NAMALWA (cell line): ENCODE measurements at regions not wholly inside any gene's neighbourhood (a gene's known extent, or its start where the extent isn't known, plus 50 kb on each side); places are given as distances from the start of the nearest gene placed in this dataset.

Source experiments
- DNase-seq: peaks from one replicate; pipeline ENCODE4 v3.0.0-alpha.2; 2015; ENCODE audit warnings: low spot score

DNA sequence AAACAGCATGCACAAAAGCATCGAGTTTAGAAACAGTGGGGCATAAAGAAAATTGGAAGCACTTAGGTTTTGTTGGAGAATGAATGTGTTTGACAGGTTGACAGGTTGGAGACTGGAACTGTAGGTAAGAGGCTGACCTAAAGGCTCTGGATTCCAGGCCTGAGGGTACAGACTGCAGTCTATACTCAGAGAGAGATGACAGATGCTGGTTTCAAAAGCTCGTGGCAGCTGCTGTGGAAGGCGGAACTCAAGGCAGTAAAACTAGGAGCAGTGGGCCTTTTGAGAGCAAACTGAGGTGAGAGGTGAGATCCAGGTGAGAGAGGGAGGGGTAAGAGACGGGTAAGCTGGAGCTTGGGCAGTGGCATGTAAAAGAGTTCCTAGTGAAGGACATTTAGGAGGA is 415.2 kb downstream of the TRIML1 start:
- no peak for DNase-seq

DNA sequence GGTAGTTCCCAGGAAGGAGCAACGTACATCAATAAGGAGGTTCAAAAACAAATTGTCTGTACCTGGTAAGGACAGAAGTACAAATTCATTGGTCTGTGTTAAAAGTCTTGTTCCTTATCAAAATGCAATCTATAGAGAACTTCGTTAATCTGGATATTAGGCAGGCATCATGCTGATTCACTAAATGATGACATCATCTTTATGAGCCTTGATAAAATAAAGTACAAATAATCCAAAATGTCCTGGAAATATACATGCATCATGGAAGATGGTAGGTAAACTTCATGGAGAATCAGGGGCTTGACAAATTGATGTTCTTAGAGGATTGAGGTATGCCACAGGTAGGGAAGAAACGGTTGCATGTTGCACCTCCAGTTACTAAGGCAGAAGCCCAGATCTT is 433.9 kb downstream of the TRIML1 start:
- DNase-seq, result no peak

DNA sequence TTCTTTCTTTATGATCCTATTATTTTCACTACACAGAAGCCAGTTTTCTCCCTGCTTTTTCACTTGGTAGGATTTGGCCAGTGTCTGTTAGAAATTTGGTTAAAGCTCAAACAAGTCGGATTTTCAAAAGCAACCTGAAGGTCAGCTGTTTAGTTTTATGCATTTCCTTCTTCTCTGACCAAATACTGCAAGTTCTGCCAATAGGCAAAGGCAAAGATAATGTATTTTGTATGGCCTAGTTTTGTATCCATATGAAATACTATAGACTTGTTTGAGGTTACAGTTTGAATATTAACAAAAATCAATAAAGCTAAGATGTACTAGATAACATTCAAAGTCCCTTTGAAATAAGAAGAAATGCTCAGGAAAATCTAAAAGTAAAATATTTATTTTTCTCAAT is 439.4 kb downstream of the TRIML1 start:
- no peak for DNase-seq

DNA sequence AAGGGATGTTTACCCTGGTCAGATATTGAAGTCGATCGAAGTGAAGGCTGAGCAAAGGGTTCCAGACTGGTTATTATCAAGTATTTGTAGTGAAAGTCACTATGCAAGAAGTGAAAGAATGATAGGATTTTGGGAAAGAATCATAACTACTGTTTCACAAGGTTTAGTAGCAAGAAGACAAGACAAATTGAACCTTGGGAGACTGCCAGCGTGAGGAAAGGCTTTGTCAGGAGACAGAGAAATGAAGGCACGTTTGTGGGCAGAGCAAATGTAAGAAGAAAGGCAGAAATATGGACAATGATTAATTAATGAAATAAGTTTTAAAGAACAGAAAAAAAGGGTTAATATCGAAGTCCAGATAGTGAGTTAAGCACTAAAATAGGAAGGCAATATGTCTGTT is 456.8 kb downstream of the TRIML1 start:
- DNase-seq, result no peak

DNA sequence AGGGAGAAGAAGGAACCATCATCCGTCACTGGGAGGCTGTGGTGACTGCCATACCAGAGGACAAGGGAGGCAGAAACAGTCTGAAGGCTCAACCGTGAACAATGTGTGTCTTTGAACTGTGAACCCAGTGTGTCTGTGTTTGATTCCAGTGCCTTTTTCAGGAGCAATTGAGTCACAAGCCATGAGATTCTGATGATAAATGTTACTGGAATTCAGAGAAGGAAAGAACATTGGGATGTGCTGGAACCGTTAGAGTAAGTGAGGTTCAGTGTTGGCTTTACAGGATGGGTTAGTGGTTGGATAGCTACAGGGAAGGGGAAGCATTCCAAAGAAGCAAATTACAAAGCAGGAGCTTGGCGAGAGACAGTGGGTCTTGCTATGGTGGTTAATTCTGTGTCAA is 464.4 kb downstream of the TRIML1 start:
- no peak for DNase-seq

DNA sequence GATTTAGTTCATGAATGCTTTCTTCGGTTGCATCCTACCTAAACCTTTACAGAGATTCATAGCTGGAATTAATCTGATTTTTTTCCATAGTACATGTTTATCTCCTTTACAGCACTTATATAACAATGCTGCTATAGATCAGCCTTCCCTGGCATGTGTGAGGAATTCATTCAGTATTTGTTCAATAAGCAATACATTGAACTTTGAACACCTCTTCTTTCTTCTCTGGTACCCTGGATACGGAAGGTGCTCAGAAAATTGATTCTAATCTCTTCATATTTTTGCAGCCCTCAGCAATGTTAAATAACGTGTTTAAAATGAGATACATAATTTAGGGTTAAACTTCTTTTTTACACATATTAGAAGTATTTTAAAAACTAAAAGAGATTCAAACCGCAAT is 467.4 kb downstream of the TRIML1 start:
- DNase-seq, result no peak

DNA sequence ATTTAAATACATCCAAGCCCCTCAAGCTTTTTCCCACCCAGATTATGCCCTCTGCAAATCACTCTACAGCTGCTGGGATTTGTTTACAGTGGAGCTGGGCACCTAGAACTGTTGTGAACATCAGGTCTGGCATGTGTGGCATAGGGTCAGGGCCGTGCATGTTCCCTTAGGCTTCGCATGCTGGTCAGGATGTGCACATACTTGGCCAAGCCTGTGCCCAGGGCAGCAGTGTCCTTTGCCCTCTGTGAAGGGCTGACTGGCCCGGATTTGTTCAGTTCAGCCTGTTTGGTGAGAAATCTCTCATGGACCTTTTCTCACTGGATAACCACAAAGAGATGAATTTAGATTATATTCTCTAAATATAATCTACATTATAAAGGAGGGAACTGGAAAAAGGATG is 471.9 kb downstream of the TRIML1 start:
- no peak for DNase-seq

DNA sequence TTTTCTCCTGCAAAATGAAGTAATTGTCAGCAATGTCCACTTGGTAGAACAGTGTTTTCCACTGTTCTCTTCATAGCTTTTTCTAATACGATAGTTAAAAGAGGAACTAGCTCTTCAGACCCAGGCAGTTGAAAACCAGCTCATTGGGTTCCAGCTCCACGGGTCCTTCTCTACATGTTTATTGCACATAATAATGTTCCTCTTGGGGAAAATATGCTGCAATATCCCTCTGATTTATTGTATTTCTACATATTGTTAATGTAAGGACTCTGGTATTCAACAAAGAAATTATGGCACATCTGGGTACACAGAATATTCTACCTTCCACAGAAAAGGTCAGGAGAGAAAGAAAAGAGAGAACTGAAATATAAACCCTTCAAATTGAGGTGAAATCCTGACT is 473.4 kb downstream of the TRIML1 start:
- DNase-seq, result no peak

DNA sequence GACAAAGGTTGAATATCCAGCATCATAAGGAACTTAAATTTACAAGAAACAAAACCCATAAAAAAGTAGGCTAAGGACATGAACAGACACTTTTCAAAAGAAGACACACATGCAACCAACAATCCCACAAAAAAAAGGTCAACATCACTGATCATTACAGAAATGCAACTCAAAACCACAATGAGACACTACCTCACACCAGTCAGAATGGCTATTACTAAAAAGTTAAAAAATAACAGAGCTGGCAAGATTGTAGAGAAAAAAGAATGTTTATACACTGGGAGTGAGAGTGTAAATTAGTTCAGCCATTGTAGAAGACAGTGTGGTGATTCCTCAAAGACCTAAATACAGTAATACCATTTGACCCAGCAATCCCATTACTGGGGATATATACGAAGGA is 474.7 kb downstream of the TRIML1 start:
- DNase-seq, result no peak

DNA sequence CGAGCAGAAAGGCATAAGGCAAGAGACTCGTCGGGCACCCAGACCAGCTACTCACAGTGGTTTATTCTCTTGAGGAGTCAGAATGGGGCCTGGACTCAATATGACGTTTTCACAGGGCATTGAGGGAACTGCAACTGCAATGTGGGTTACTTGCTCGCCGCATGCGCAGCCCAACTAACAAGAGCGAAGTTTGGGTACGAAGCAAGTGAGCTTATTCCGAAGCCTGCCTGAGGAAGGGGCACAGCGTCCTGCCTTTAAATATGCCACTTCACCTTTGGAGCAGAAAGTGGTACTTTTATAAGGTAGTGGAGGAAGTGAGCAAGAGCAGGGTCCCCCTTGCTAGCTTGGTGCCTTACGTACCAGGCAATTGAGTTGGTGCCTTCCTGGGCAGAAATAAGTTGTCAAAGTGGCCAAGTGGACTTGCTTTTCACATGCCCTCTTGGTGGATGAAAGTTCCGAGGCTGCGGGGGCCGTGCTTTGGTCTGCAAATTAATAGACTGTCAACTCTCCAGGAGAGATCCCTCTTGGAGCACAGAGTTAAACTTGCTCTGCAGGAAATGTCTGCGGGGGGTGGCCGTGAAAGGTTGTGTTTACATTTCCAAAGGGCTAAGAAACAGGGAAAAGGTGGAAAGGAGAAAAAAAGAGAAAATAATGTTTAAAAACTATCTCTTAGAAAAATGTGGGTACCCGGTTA is 480.4 kb downstream of the TRIML1 start:
- DNase-seq, result no peak

DNA sequence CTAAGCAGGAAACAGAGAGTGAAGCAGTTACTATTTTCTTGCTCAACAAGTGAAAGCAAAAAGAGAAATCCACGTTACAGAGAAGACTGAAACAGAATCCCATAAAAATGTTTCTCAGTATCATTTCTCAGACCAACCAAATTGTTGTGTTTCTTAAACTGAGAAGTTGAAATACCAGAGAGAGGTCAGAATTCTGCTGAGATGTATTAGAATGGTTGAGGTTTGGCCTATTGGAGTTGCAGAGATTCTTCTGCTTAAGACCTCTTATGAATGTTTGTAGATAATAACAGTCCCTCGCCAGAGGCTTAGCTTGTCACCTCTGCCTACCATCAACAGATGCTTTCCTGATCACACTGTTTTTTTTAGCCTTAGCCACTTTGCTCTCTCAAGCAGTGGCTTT is 481.4 kb downstream of the TRIML1 start:
- no peak for DNase-seq

DNA sequence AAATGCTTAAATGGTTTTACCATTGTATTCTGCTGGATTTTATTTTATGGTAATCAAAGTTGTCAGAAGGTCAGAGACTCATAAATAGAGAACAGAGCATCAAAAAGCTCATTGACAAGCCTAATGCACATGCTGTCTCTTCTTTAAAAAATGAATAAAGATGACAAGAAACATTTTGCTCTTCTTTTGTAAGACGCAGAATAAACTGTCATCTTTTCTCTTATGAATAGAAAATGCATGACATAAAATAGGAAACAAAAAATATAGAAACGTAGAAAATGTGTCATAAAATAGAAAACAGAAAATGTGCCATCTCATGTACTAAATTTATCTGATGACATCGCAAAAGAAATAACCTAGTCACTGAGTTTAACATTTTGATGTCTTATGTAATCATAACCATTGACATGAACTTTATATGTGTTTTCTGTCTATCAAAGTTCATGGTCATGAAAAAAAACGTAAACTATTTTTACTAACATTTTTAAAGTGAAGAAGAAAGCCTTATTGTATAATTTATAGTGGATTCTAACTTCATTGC is 484.1 kb downstream of the TRIML1 start:
- no peak for DNase-seq

DNA sequence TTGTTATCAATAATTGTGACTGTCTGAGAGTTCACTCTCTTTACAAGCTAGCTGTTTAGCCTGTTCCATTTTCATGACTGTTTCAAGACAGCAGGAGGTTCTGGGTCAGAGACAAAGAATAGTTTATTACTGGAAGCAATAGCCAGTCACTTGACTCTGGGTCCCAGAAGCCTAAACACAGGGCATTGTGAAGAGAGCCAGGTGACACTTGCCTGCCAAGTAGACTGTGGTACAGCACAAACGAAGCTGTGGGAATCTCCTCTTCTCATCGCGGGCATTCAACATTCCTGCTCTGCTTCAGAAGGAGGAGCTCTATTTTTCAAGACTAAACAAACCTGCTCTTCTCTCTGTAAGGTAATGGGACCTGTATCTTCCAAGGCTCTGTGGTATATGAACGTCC is 485.1 kb downstream of the TRIML1 start:
- no peak for DNase-seq

DNA sequence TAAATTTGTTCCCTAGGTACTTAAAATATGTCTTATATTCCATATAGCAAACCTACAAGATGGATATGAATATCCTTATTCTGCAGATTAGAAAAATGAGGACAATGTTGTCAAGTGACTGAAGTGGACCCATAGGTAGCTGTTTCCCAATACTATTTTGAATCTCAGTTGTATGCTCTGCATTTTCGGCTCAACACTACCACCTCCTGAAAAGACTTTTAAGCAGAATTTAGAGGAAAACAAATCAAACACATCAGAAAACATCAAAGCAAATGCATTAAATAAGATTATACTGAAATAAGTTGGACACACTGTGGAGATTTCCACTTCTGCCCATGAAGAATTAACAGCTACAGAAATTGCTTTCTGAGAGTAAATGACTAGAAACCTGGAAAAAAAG is 488.7 kb downstream of the TRIML1 start:
- no peak for DNase-seq

DNA sequence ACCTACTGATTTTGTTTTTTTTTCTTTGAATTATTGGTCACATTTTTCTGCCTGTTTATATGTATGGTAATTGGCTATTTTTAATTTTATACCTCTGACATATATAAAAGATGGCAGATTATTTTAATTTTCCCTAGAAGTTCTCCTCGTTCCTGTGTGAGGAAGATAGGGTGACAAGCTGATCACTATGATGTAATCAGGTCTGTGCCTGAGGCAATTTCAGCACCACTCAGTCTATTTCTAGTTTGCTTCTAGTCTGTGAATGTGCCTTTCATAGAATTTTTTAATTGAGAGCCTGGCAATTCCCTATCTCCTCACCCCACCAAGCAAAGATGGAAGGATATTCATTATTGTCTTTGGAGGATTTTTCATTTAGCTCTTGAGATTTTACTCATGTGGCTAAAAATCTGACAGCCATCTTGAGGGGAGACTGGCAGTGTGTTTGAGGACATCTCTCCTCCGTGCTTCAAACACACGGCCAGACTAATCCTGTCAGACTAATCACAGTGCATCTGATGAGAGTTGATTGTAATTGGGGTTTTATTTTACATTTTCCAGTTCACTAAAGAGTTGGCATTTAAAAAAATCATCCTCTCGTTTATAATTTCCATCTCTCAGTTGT is 500.3 kb downstream of the TRIML1 start:
- DNase-seq, result no peak

DNA sequence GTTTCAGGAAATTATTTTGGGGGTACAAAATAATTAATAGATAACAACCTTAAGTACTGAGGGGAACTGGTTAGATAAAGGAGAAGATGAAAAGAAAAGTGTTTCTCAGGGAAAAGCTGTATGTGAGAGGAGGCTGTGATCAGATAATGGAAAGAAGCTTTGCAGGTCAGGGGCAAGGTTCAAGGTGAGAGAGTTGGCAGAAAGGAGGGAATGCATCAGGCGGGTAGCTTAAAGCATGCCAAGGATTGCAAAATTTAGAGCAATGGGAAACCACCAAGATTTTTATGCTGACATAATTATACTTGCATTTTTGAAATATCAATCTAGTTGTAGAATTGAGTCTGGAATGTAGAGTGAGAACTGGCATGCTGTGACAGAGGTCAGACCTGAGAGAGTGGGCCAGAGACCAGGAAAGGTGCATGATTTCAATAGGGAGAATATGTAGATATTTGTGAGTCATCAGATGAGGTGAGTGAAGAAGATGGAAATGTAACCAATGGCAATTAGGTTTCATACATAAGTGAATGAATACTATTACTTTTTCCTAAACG is 508.7 kb downstream of the TRIML1 start:
- DNase-seq, result no peak

DNA sequence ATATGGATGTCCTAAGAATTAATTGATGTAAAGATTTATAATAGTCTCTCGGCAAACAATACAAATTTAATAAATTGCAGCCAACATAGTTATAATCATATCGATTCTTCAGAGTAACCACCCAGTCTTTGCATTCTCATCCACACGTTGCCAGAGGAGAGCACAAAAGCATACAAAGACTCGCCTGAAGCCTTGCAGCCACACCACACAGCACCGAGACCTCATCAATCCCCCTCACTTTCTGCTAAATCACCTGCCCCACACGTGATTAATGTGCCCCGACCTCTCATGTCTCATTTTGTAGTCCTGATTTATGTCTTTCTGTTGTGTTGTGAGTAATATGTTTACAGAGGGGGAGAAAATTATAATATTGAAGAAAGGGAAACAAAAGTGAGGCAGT is 510.4 kb downstream of the TRIML1 start:
- DNase-seq, result no peak

DNA sequence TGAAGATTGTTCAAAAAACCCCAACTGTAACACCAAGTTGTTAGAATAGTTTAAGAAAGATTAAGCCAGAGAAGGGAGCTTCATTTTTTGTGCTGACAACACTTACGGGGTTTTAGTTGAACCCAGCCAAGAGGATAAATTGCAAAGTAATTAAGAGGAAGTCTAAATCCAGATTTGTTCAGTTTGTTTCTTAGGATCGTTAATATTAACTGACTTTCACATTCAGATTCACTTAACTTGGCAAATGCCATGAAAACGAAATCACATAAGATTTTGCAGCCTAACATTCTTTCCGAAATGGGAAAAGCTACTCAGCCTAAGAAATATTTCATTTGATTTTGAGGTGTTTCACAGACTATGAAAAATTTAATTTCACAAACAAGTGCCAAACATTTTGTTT is 511.3 kb downstream of the TRIML1 start:
- no peak for DNase-seq

DNA sequence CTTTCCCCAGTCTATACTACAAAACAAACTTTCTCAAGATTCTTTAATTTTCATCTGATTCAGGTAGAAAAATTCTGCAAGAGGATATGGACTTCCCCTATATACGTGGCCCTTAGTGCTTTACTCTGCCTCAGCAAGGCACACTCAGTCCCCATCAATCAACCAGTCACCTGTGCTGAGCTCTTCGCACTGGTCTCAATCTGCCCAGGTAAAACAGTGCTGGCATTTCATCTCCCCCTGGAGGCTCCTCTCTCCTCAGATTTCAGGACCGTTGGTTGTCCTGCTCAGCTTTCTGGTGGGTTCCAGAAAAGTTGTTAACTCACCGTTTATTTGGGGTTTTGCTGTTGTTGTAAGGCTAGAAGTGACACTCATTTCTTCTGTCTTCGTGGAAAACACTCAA is 518.1 kb downstream of the TRIML1 start:
- no peak for DNase-seq

DNA sequence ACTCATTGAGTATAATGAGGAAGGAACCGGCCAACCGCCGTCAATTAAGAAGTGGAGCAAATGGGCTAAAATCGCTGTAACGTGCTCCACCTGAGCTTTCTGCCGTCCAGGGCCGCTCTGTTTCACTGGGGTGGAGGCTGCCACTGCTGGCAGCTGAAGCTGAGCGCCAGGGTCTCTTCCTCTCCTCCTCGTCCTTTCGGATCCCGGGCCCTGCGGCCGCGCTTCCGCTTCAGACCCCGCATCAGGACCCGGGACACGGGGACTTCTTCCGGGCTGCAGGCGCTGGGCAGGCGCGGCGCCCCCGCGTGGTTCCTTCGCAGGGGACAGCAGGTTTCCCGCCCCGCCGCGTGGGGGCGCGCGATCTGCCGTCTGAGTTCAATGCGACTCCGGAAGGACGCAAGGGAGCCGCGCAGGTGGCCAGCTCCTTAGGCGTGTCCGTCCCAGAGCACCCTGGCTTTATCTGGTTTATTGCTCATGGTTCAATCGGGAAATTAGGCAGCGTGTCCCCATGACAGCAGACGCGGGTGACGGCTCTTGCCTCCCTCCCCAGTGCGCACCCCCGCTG is 519.8 kb downstream of the TRIML1 start:
- DNase-seq, result no peak

DNA sequence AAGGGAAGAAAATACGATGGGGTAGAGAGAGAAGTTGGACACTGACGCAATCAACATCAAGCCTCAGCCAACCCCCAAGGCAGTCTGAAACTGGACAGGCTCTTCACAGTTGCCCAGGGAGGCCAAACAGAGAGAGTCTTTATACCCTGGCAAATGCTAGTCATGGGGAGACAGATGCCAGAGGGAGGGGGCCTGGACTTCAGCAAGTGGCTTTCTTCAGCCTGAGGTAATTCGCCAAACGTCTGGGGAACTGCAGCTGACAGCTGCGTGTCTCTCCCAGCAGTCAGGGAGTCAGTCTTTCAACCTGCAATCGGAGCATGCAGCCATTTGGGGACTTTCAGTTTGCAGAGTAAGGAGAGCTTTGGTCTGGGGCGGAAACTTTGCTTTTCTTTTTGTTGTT is 521.6 kb downstream of the TRIML1 start:
- no peak for DNase-seq

DNA sequence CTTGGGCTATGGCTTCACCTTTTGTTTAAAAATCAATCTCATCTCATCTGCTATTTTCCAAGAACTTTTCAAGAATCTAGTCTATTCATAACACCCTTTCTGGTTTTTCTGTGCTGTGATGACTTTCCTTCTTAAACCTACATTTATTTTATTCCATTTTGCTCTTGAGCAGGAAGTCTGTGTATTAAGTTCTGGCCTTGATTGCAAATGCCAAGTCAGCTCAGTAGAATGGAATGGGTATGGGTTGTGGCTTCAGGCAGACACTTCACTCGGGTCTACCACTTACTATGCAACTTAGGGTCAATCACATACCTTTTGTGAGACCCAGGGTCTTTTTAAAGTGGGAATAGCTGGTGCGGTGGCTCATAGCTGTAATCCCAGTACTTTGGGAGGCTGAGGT is 522.3 kb downstream of the TRIML1 start:
- DNase-seq, result no peak

DNA sequence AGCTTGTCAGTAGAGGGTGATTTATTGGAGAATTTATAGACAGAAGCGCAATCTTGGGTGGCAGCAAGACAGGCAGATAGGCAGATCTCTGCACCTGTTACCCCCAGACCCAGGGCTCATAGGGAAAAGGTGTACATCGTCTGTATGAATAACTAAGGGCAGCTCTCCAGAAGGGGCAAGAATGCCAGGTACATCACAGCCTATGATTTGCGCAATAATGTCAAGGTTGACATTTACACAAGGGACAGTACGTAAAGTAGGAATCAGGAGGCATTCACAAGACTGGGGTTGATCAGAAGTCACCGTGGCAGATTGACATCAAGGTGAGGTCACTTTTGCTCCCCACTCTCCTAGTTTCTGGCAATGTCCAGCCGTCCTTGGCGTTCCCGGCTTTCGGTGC is 524.1 kb downstream of the TRIML1 start:
- DNase-seq, result no peak
